ENCODE measurements at regions not wholly inside any gene's neighbourhood (a gene's known extent, or its start where the extent isn't known, plus 50 kb on each side); places are given as distances from the start of the nearest gene placed in this dataset.

DNA sequence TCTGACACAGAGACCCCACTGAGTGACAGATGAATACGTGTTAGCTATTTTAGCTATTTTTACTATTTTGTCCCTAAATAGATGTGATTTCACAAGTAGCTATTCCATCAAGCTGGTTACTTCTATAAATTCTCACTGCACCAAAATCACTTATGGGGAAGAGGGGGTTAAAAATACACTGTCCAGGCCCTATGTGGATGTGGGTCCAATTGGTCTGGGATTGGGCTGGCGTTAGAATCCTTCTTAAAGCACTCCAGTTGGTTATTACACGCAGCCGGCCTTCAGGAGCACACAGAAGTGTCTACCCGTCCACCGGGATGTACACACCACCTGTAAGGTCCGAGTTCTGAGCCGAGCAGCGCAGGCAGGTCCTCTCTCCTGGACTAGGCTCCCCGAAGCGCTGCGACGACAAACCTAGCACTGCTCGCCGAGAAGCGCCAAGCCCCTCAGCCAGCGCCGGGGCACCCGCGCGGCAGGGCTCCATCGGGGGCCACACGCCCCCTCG, 222.3 kb upstream of the MKLN1 start:
- DNase-seq (ENCODE audit: low read depth, low spot score): no peak

DNA sequence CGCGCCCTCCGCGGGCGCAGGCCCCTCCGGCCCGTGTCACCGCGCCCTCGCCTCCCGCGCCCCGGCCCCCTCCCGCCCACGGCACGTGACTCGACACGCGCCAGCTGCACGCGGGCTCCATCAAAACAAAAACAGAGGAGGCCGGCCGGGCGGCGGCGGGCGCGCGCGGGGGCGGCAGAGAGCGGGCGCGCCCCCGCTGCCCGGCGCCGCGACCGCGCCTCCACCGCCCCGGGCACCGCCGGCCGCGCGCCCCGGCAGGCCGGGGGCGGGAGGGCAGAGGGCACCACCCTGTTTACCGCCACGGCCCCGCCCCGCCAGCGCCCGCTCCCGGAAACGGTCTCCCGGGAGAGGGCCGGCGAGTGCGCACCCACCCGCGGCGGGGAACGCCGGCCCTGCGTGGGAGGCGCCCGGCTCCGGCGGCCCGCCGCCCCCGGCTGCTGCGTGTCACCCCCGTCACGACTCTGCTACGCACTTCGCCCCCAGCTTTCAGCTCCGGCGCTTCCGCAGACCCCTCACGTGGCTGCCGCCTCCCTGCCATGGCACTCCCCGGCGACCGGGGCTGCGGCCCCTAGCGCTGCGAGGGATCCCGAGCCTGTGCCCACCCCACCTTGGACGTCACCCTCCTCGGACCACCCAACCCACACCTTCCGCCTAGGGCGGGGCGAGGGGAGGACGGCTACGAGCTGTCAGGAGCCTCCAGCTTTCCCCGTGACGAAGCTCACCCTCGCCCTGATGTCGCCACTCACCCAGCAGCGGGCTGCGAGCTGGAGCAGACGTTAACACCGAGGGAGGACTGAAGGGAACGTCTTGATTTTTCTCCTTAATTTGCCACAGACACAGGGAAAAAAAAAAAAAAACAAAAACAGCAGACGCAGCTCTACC, 221.6 kb upstream of the MKLN1 start:
- no peak for DNase-seq (ENCODE audit: low read depth, low spot score)

DNA sequence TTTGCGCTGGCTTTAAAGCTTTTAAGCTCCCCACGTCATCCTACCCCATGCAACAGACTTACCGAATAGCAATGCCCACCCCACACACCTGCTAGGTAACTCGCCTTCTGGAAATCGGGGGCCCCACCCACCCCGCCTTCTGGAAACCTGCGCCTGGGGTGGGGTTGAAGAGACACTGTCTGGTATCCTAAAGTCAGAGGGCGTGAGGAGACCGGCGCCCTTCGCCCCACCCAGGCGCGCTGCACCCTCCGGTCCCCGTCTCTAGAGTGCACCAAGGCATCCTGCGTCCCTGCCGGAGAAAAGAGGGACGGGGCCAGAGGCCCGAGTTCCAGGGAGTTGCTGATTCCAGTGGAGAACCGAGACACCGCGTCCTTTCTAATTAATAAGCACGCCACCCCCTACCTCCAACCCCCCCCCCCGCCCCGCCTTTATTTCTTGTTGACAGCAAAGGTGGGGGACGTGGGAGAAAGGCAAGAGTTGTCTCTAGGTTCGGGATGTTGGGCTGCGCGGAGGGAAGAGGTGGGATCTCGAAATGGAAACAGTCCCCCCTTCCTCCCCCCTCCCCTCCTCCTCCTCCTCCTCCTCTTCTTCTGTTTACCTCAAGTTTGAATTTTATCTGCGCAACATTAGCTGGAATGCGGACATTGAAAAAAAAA, 220.9 kb upstream of the MKLN1 start:
- no peak for DNase-seq (ENCODE audit: low read depth, low spot score)

GRCh38 chr7:131107337-131108211, 220.1 kb upstream of the MKLN1 start:
- no peak for DNase-seq (ENCODE audit: low read depth, low spot score)

DNA sequence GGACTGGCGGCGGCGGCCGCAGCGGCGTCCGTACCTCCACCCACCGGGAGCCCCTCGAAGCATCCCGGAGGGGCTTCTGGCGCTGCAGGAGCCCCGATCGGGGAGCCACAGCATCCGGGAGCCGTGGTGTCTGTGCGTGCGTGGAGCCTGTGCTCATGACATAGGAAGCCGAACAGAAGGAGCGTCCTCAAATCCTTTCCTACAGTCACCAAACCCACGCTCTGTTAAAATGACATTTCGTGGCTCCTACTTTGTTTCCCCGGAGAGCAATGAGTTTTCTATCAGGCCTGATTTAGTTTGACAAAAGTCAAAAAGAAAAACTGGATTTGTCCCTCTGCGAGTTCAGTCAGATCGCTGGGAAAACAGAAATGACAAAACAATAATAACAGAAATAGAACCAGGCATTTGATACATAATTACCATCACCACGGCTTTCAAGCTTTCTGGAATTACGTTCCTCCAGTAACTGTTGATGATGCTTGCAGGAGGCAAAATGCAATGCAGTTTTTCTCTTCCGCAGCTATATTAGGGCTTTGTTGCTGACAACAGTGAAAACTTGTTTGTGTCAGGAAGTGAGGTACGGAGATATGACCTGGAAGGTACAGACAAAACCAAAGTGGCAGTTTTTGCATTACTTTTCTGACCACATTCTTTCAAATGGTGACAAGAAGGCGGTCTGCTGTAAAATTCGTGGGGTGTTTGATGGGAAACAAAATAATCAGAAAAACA, 219.3 kb upstream of the MKLN1 start:
- no peak for DNase-seq (ENCODE audit: low read depth, low spot score)

DNA sequence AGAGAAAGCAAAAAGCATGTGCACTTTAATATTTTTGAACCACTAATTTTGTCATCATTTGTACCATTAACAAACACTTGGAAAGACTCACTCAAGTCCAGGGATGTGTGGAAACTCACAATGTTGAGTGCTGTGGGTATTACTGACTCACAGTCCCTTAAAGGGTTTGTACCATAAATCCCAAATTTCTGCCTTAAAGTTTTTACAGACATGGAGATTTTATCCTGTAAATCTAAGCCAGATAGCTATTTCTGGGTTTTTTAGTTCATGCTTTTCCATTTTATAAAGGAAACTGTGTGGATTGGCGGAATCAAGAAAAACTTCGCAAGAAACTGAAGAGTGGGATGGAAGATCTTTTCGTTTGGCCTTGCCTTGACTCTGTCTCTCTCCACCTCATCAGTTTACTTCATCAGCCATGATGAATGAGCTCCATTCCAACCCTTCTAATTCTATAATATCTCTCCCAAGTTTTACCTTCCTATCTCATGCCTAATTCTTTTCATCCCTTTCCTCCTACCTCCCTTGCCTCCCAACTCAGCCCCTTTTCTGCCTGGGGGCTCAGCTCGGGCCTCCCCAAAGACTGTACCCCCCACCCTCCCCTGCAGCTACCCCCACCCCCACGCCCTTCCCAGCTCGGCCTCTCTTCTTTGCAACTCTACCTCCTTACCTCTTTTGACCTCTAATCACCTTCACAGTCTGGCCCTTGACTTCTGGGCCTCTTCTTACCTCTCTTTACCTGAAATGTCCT, 218.5 kb upstream of the MKLN1 start:
- no peak for DNase-seq (ENCODE audit: low read depth, low spot score)

GRCh38 chr7:131109759-131110296, 217.8 kb upstream of the MKLN1 start:
- no peak for DNase-seq (ENCODE audit: low read depth, low spot score)

DNA sequence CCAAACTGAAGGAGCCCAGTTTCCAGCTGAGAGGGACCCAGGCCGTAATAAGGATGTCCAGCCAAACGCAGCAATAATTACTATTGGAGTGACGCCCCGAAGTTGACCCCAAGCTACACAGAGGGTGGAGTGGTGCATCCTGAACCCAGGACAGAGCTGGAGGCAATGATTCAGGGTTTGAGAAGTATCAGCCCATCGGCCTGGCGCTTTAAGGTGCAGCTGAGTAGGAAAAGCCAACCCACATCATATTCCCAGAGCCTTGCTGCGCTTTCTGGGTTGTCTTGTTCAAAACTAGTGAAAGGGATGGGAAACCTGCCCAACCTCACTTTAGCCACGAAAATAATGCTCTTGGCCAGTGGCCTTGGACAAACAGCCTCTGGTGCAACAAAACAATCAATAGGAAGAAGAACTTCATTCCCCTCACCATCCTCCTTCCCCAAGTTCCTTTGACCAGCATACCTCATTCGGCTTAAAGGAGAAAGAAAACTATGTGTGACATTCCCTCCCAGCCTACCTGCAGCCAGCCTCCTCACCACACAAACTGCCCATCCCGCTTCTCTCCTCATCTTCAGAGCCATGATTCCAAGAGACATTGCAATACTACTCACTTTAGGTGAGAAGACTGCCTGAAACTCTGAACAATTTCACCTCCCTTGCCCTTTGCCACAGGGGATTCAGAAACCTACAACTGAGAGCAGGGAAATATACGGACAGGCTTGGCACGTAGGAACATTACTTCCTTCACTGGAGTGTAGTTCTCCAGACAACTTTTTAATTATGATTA, 217.2 kb upstream of the MKLN1 start:
- no peak for DNase-seq (ENCODE audit: low read depth, low spot score)

DNA sequence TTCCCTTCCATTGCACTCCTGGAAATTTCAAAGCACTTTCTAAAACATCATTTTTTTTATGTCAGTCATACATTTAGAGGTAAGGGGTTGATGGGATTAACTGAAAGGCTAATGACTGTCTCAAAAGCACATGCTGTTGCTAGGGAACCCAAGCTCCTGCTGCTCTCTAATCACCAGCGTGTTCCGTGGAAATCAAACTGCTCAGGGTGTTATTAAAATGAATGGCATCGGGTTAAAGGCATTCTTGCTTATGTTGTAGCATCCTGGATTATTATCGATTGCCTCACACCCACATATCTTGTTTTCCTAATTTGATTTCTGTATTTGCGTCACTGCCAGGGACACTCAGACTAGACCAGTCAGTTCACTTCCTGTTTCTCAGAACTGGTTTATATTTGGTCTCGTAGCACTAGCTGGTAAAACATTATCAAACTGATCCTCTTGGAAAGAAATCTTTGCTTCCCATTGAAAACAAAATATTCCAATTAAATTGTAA, 216.5 kb upstream of the MKLN1 start:
- DNase-seq (ENCODE audit: low read depth, low spot score): no peak

GRCh38 chr7:131111792-131112191, 215.9 kb upstream of the MKLN1 start:
- no peak for DNase-seq (ENCODE audit: low read depth, low spot score)

- DNase-seq (ENCODE audit: low read depth, low spot score): no peak
Observed at GRCh38 chr7:131112431-131112830, 215.2 kb upstream of the MKLN1 start.

DNA sequence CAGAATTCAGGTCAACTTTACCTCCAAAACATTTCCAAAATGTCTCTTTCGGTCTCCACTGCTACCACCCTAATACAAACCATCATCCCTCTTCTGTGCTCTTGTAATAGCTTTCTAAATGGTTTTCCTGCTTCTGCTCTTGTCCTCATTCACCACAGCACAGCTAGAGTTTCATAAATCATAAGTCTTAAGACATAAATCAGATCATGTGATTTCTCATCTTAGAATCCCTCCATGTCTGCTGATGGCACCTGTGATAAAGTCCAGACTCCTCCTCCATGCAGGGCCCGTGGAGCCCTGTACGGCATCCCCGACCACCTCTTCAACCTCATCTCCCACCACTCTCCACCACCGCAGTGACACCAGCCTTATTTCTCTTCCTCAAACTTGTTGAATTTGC, 212.3 kb upstream of the MKLN1 start:
- no peak for DNase-seq (ENCODE audit: low read depth, low spot score)

DNA sequence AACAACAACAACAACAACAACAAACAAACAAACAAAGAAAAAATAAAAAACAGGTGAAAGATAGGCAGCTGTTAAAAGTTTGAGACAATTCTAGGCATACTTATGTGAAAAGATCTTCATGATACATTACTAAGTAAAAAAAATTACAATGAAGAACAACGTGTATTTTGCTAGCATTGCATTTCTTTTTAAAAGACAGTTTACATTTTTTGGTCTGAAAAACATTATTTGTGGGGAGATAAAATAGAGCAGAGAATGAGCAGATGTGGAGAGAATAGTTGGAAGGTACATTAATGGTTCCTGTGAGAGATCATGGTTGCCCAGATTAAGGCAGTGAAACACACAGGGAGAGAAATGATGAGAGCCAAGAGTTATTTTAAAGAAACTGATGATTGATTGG, 210.2 kb upstream of the MKLN1 start:
- DNase-seq (ENCODE audit: low read depth, low spot score): no peak

DNA sequence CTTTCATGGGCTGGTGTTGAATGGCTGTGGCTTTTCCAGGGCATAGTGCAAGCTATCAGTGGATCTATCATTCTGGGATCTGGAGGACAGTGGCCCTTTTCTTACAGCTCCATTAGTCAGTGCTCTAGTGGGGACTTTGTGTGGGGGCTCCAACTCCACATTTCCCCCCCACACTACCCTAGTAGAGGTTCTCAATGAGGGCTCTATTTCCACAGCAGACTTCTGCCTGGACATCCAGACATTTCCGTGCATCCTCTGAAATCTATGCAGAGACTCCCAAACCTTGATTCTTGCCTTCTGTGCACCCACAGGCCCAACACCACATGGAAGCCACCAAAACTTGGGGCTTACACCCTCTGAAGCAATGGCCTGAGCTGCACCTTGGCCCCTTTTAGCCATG, 208.3 kb upstream of the MKLN1 start:
- no peak for DNase-seq (ENCODE audit: low read depth, low spot score)

GRCh38 chr7:131122394-131122793, 205.3 kb upstream of the MKLN1 start:
- DNase-seq (ENCODE audit: low read depth, low spot score): no peak

DNA sequence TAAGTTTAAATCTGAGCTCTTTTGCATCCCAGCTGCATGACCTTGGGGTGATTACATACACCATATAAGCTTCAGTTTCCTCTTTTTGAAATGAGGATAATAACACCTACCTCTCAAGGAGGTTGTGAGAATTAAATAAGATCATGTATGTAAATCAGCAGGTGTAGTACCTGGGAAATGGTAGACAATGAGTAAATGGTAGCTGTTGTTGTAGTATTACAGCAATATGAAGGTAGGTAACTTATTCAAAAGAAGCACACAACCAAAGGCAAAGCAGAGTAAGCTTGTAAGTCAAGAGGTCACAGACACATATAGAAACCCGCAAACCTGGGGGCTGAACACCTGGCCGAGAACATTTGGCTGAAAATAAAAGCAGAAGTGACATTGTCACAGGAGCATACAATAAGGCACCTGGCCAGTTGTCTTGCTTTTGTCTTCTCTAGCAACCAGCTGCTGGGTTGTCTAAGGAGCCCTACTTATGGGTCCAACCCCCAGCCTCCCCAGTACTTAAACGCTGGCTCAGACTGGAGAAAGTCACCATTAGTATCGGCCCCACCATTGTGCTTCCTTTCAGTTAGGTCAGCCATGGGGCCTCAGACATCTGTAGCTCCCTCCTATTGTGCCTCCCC, 203.6 kb upstream of the MKLN1 start:
- DNase-seq (ENCODE audit: low read depth, low spot score): no peak

GRCh38 chr7:131124867-131125266, 202.8 kb upstream of the MKLN1 start:
- DNase-seq (ENCODE audit: low read depth, low spot score): no peak

DNA sequence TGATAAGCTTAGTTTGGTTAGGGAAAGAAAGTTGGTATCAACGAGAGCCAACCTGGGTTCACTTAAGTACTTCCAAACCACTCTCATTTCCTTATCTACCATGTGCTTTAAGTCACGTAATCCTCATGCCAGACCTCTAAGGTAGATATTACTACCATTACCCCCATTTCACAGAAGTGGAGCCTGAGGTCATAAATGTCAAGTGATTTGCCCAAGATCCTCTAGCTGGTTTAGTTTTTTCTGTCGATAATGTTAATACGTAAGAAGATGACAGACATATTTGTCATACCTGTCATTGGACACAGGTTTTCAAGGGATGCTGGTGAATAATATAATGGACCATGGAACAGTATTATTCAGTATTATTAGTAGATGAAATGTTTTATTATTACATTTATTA, 197.4 kb upstream of the MKLN1 start:
- DNase-seq (ENCODE audit: low read depth, low spot score): no peak

Measured in iPS DF 19.7 (cell line).